Karpas-422 (cell line): ENCODE measurements at regions not wholly inside any gene's neighbourhood (a gene's known extent, or its start where the extent isn't known, plus 50 kb on each side); places are given as distances from the start of the nearest gene placed in this dataset.

Experiments
- DNase-seq: peaks from one replicate; pipeline ENCODE4 v3.0.0-alpha.2; 2015
- H2AFZ ChIP-seq: fragments of 200-600 bp; sonication (generic); 2 replicates; pipeline ENCODE4 v1.6.1; 2014; ENCODE audit warnings: antibody characterized with exemption, low read length, mixed read lengths
- H3K27ac ChIP-seq: fragments of 200-600 bp; sonication (generic); 2 replicates; pipeline ENCODE4 v1.5.1; 2014; ENCODE audit warnings: mild to moderate bottlenecking, low read length, moderate library complexity
- H3K27me3 ChIP-seq: fragments of 200-600 bp; sonication (generic); 2 replicates; pipeline ENCODE4 v1.6.1; 2014; ENCODE audit warnings: low read length, mixed read lengths
- H3K36me3 ChIP-seq: fragments of 200-600 bp; sonication (generic); 2 replicates; pipeline ENCODE4 v1.6.1; 2014; ENCODE audit warnings: low read length, mixed read lengths; ENCODE audit not compliant: insufficient read depth
- H3K4me1 ChIP-seq: fragments of 200-600 bp; sonication (generic); 2 replicates; pipeline ENCODE4 v1.6.1; 2014; ENCODE audit warnings: mild to moderate bottlenecking, low read length, mixed read lengths
- H3K4me2 ChIP-seq: fragments of 200-600 bp; sonication (generic); 2 replicates; pipeline ENCODE4 v1.6.1; 2014; ENCODE audit warnings: low read length, low read depth, mild to moderate bottlenecking; ENCODE audit not compliant: poor library complexity, severe bottlenecking
- H3K4me3 ChIP-seq: fragments of 200-600 bp; sonication (generic); 2 replicates; pipeline ENCODE4 v1.5.1; 2014; ENCODE audit warnings: mild to moderate bottlenecking, antibody characterized with exemption, low read length, mixed read lengths
- H3K79me2 ChIP-seq: fragments of 200-600 bp; sonication (generic); 2 replicates; pipeline ENCODE4 v1.6.1; 2014; ENCODE audit warnings: mild to moderate bottlenecking, low read length, mixed read lengths
- H3K9ac ChIP-seq: fragments of 200-600 bp; sonication (generic); 2 replicates; pipeline ENCODE4 v1.6.0; 2014; ENCODE audit warnings: low read length
- H3K9me2 ChIP-seq: fragments of 200-600 bp; sonication (generic), shearing (Covaris generic); replicated peaks from 2 replicates; pipeline ENCODE4 v1.6.0; 2014; ENCODE audit warnings: mild to moderate bottlenecking, low read length, moderate library complexity; ENCODE audit not compliant: insufficient read depth
- H3K9me3 ChIP-seq: fragments of 300-700, 200-600 bp; sonication (generic); 2 replicates; pipeline ENCODE4 v1.6.1; 2014; ENCODE audit warnings: low read length, mixed read lengths
- H4K20me1 ChIP-seq: fragments of 200-600 bp; sonication (generic); 2 replicates; pipeline ENCODE4 v1.6.1; 2014; ENCODE audit warnings: mild to moderate bottlenecking, antibody characterized with exemption, low read length, low read depth; ENCODE audit not compliant: insufficient read depth

DNA sequence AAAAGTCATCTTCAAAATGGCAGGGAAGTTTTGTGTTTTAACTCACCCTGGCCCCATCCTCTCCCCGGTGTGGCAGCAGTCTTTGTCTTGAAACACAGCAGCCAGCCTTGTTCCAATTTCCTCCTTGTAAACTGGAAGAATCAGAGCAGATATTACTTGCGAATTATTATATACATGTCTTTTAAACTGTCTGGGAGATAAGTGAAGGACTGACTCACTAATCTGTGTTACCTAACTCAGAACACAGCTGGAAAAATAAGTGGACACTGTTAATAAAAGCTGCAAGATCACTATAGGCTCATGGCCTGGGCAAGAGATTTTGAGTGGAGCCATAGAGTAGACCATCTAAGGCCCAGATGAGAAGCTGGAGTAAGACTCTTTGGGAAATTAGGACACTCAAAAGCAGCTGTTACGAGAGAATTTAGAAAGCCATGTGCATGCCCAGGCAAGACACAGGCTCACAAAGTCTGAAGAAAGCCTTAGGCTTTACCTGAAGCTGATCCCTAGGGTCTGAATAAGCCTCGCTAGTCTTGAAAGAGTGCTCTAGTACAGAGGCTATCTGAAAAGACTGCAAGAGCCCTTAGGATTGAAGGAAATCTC, 233.0 kb upstream of the RAB4A start:
- H3K36me3 ChIP-seq: no peaks in the 10 kb centered on the region
- no peaks in the 10 kb centered on the region for H3K9me2 ChIP-seq
- no peak for DNase-seq
- H3K9ac ChIP-seq: no peak overlapping the region
- no peaks in the 10 kb centered on the region for H3K27me3 ChIP-seq
- no peak overlapping the region for H3K4me2 ChIP-seq
- H3K4me1 ChIP-seq: peaks cover 11% of the 10 kb centered on the region
- H3K4me3 ChIP-seq: no peak overlapping the region
- no peak overlapping the region for H2AFZ ChIP-seq
- H3K9me3 ChIP-seq: no peaks in the 10 kb centered on the region
- no peak overlapping the region for H3K27ac ChIP-seq
- no peaks in the 10 kb centered on the region for H4K20me1 ChIP-seq
- H3K79me2 ChIP-seq: no peaks in the 10 kb centered on the region

DNA sequence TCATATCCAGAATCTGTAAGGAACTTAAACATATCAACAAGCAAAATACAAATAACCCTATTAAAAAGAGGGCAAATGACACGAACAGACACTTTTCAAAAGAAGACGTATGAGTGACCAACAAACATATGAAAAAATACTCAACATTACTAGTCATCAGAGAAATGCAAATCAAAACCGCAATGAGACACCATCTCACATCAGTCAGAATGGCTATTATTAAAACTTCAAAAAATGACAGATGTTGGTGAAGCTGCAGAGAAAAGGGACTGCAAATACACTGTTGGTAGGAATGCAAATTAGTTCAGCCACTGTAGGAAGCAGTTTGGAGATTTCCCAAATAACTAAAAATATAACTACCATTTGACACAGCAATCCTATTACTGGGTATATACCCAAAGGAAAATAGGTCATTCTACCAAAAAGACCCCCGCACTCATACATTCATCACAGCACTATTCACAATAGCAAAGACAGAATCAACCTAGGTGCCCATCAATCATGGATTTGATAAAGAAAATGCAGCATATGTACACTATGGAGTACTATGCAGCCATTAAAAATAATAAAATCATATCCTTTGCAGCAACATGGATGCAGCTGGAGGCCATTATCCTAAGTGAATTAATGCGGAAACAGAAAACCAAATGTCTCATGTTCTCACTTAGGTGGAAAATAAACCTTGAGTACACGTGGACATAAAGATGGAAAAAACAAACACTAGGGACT, 230.1 kb upstream of the RAB4A start:
- no peak overlapping the region for H3K9ac ChIP-seq
- no peak for DNase-seq
- H3K4me3 ChIP-seq: no peak overlapping the region
- H3K9me2 ChIP-seq: no peaks in the 10 kb centered on the region
- H3K36me3 ChIP-seq: no peaks in the 10 kb centered on the region
- H2AFZ ChIP-seq: no peak overlapping the region
- no peaks in the 10 kb centered on the region for H3K9me3 ChIP-seq
- no peaks in the 10 kb centered on the region for H3K27me3 ChIP-seq
- H3K4me1 ChIP-seq: peaks cover 2% of the 10 kb centered on the region
- H4K20me1 ChIP-seq: no peaks in the 10 kb centered on the region
- H3K79me2 ChIP-seq: no peaks in the 10 kb centered on the region
- no peak overlapping the region for H3K4me2 ChIP-seq
- H3K27ac ChIP-seq: no peak overlapping the region

DNA sequence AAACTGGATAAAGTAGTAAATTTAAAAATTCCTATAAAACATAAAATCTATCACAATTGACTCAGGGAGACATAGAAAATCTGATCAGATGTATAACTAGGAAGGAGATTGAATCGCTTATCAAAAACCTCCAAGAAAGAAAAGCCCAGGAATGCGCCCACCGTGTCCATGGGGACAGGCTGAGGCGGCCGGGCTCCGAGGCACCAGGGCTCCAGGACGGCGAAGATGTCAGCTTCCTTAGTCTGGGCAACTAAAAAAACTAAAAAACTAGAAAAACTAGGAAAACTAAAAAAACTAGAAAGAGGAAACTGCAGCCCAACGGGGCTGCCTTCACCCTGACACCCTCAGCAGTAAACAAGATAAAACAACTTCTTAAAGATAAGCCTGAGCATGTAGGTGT, 229.0 kb upstream of the RAB4A start:
- no peak overlapping the region for H2AFZ ChIP-seq
- H3K79me2 ChIP-seq: no peaks in the 10 kb centered on the region
- H4K20me1 ChIP-seq: no peaks in the 10 kb centered on the region
- H3K9me2 ChIP-seq: no peaks in the 10 kb centered on the region
- H3K4me2 ChIP-seq: no peak overlapping the region
- no peaks in the 10 kb centered on the region for H3K27me3 ChIP-seq
- H3K27ac ChIP-seq: no peak overlapping the region
- H3K36me3 ChIP-seq: no peaks in the 10 kb centered on the region
- no peak overlapping the region for H3K9ac ChIP-seq
- H3K4me3 ChIP-seq: no peak overlapping the region
- no peaks in the 10 kb centered on the region for H3K4me1 ChIP-seq
- no peaks in the 10 kb centered on the region for H3K9me3 ChIP-seq
- DNase-seq: no peak

DNA sequence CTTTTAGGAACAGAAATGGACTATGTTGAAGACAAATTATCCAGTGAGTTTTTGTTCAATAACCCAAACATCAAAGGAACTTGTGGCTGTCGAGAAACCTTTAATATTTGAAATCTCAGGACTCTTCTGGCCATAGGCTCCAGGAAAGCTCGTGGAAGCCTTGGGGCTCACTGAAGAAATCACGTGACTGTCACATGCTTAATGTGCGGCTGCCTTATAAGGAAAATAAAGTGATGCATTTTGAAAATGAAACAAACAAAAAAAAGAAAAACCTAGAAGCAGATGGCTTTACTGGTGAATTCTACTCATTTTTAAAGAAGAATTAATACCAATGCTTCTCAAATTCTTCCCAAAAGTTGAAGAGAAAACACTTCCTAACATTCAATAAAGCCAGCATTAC, 228.4 kb upstream of the RAB4A start:
- Histone ChIP-seq H3K36me3 (no peaks in the 10 kb centered on the region), H3K4me1 (no peaks in the 10 kb centered on the region), H3K79me2 (no peaks in the 10 kb centered on the region), H3K9me2 (no peaks in the 10 kb centered on the region), H3K9ac (no peak overlapping the region), H3K27me3 (no peaks in the 10 kb centered on the region), H2AFZ (no peak overlapping the region), H4K20me1 (no peaks in the 10 kb centered on the region), H3K9me3 (no peaks in the 10 kb centered on the region), H3K4me2 (no peak overlapping the region), H3K27ac (no peak overlapping the region), H3K4me3 (no peak overlapping the region)
- DNase-seq: no peak

DNA sequence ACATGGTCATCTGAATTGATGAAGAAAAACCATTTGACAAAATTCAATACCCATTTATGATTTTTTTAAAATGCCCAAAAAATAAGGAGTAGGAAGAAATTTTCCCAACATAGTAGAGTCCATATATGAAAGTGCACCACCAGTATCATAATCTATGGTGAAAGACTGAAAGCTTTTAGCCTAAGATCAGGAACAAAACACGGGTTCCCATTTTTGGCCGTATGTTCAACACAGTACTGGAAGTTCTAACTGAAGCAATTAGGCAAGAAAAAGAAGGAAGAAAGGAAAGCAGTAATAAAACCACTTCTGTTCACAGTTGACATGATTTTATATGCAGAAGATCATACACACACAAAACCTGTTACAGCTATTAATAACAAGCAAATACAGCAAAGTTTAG, 227.8 kb upstream of the RAB4A start:
- Histone ChIP-seq H3K4me1 (no peaks in the 10 kb centered on the region), H3K27ac (no peak overlapping the region), H3K79me2 (no peaks in the 10 kb centered on the region), H4K20me1 (no peaks in the 10 kb centered on the region), H3K9me3 (no peaks in the 10 kb centered on the region), H2AFZ (no peak overlapping the region), H3K9ac (no peak overlapping the region), H3K9me2 (no peaks in the 10 kb centered on the region), H3K27me3 (no peaks in the 10 kb centered on the region), H3K4me2 (no peak overlapping the region), H3K4me3 (no peak overlapping the region), H3K36me3 (no peaks in the 10 kb centered on the region)
- no peak for DNase-seq

DNA sequence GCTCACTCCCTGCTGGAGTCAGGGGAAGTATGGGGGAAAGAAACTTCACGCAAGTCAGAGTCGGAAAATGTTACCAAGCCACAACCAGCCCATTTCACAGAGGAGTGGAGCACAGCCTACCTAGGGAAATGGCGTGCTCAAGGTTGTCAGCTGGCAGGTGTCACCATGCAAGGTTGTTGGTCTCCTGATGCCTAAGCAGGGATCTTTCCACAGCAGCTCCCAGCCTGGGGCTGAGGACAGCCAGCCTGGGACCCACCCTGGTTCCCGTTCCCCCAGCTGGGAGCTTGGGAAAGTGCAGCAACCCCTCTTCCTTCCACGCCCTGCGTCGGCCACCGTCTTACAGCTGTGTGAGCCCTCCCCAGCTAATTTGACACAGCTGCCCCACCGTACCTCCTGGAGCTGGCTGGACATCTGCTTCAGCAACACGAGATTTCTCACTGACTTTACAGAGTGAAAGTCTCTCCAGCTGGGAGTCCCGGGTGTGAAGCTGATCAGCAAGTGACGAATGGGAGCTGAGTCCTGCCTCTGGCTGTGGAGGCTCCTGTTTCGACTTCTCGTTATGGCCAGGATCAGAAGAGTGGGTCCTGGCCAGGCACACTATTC, 224.6 kb upstream of the RAB4A start:
- H3K27ac ChIP-seq: no peak overlapping the region
- no peaks in the 10 kb centered on the region for H3K27me3 ChIP-seq
- no peaks in the 10 kb centered on the region for H3K4me1 ChIP-seq

DNA sequence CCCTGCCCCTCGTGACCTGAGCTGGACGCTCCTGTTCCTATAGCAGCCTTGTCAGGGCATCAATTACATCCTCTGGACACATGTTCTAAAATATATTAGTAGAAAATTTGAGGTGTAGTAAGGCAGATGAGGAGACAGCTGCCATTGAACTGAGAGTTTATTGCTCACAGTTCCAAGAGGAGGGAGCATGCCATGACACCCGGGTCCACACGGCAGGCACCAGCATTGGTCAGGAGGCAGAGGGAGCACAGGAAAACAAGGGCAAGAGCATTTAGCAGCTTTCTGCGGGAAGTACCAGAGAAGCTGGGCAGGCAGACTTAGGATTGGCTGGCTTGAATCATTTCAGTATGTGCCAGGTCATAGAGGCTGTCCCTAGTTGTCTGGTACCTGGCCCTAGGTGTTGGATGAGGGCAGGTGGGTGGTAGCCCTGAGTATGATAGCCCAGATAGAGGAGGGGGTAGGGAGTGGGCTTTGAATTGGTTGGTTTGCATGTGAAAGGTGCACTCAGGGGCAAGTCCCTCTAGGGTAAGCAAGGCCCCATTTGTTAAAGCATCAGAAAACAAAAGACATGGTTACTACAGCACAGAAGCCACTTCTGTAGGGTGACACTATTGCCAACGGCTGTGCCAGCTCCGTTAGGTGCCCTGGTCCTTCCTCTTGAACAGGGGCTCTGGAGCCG, 223.6 kb upstream of the RAB4A start:
- no peak for DNase-seq
- no peaks in the 10 kb centered on the region for H3K27me3 ChIP-seq
- H3K4me3 ChIP-seq: no peak overlapping the region
- H2AFZ ChIP-seq: no peak overlapping the region
- no peak overlapping the region for H3K27ac ChIP-seq
- H3K36me3 ChIP-seq: no peaks in the 10 kb centered on the region
- H3K79me2 ChIP-seq: no peaks in the 10 kb centered on the region
- H4K20me1 ChIP-seq: no peaks in the 10 kb centered on the region
- no peaks in the 10 kb centered on the region for H3K9me2 ChIP-seq
- H3K9ac ChIP-seq: no peak overlapping the region
- no peak overlapping the region for H3K4me2 ChIP-seq
- H3K9me3 ChIP-seq: no peaks in the 10 kb centered on the region
- H3K4me1 ChIP-seq: no peaks in the 10 kb centered on the region

More for the DNA sequence above, 224.6 kb upstream of the RAB4A start:
- Histone ChIP-seq H3K79me2 (no peaks in the 10 kb centered on the region), H3K4me2 (no peak overlapping the region), H3K9ac (no peak overlapping the region), H3K4me3 (no peak overlapping the region), H4K20me1 (no peaks in the 10 kb centered on the region), H3K9me3 (no peaks in the 10 kb centered on the region), H3K36me3 (no peaks in the 10 kb centered on the region), H2AFZ (no peak overlapping the region), H3K9me2 (no peaks in the 10 kb centered on the region)
- no peak for DNase-seq

DNA sequence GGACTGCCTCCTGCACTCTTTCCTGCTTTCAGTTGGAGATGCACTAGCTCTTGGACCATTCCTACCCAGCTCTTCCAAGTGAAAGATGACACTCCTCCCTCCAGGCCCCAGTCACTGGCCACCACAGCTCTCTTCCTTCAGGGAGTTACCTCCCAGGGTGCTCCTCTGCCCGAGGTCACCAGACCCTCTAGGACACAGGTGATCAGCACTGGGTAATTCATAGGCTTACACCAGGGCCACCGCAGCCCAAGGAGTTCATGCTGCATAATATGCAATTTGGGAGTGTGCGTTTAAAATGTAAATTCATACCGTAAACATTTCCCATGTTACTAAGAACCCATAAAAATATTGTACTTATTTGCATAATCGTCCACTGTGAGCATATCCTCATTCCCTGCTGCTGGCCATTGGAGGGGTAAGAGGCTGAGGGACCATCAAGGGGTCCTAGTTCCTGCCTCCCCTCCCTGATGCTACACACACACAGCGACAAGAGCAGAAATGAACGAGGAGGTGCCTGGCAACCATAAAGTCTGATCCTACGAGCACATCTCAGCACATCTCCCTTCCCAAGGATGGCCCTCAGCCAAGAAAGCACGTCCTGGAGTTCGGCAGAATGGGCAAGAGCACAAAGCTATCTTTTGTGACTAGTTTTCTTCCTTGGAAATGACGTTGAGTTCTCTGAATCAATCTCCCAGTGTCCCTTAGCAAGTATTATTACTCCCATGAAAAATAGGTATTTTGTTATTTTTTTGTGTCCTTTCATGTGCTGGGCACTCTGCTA, 222.9 kb upstream of the RAB4A start:
- Histone ChIP-seq H3K27ac (no peak overlapping the region), H3K79me2 (no peaks in the 10 kb centered on the region), H3K27me3 (no peaks in the 10 kb centered on the region), H3K9me3 (no peaks in the 10 kb centered on the region), H4K20me1 (no peaks in the 10 kb centered on the region), H3K36me3 (no peaks in the 10 kb centered on the region), H3K4me2 (no peak overlapping the region), H2AFZ (no peak overlapping the region), H3K9ac (no peak overlapping the region), H3K9me2 (no peaks in the 10 kb centered on the region), H3K4me3 (no peak overlapping the region), H3K4me1 (no peaks in the 10 kb centered on the region)
- DNase-seq: no peak
